ENCODE measurements at regions not wholly inside any gene's neighbourhood (a gene's known extent, or its start where the extent isn't known, plus 50 kb on each side); places are given as distances from the start of the nearest gene placed in this dataset.

- TF ChIP-seq CTCF (IDR thresholded peaks at IDR 0.05): no peak
- TF ChIP-seq POLR2A (IDR thresholded peaks at IDR 0.05): no peak
Observed at GRCh38 chr13:30023196-30023895, 172.9 kb upstream of the UBL3 start.

All from tibial nerve (tissue), 3 donors.